Loucy (cell line): ENCODE measurements at regions not wholly inside any gene's neighbourhood (a gene's known extent, or its start where the extent isn't known, plus 50 kb on each side); places are given as distances from the start of the nearest gene placed in this dataset.

Experiments used
- H2AFZ ChIP-seq: fragments of 200-600 bp; sonication (generic); 2 replicates; pipeline ENCODE4 v1.6.0; 2016; ENCODE audit warnings: antibody characterized with exemption, mild to moderate bottlenecking, low read length, moderate library complexity
- H3F3A ChIP-seq: fragments of 200-600 bp; 2 replicates; pipeline ENCODE4 v1.6.0; 2016; ENCODE audit warnings: antibody characterized with exemption, low read depth, mild to moderate bottlenecking
- H3K27me3 ChIP-seq: fragments of 200-600 bp; sonication (generic); 2 replicates; pipeline ENCODE4 v1.6.1; 2014; ENCODE audit warnings: low read length, mild to moderate bottlenecking; ENCODE audit not compliant: insufficient read depth, poor library complexity, severe bottlenecking
- H3K36me3 ChIP-seq: fragments of 200-600 bp; sonication (generic); 2 replicates; pipeline ENCODE4 v1.6.1; 2016; ENCODE audit warnings: low read length; ENCODE audit not compliant: insufficient read depth
- H3K4me1 ChIP-seq: fragments of 200-600 bp; sonication (generic); 2 replicates; pipeline ENCODE4 v1.5.1; 2014; ENCODE audit warnings: low read length, mild to moderate bottlenecking; ENCODE audit not compliant: insufficient read depth, poor library complexity, severe bottlenecking
- H3K4me2 ChIP-seq: fragments of 200-600 bp; sonication (generic); 2 replicates; pipeline ENCODE4 v1.6.0; 2014; ENCODE audit warnings: antibody characterized with exemption, low read length, low read depth, mild to moderate bottlenecking; ENCODE audit not compliant: poor library complexity, severe bottlenecking
- H3K4me3 ChIP-seq: fragments of 200-600 bp; sonication (generic); 2 replicates; pipeline ENCODE4 v1.5.1; 2014; ENCODE audit warnings: low read length, mild to moderate bottlenecking, mixed read lengths; ENCODE audit not compliant: poor library complexity, severe bottlenecking
- H3K79me2 ChIP-seq: fragments of 200-600 bp; sonication (generic); 2 replicates; pipeline ENCODE4 v1.6.1; 2014; ENCODE audit warnings: low read length; ENCODE audit not compliant: insufficient read depth
- H3K9ac ChIP-seq: fragments of 200-600 bp; sonication (generic); 2 replicates; pipeline ENCODE4 v1.6.0; 2014; ENCODE audit warnings: mild to moderate bottlenecking, low read depth, low read length, moderate library complexity; ENCODE audit not compliant: poor library complexity, severe bottlenecking
- H3K9me2 ChIP-seq: fragments of 200-600 bp; sonication (generic); replicated peaks from 2 replicates; pipeline ENCODE4 v1.6.1; 2016; ENCODE audit warnings: low read depth, low read length, mixed read lengths
- H3K9me3 ChIP-seq: fragments of 200-600 bp; sonication (generic); 2 replicates; pipeline ENCODE4 v1.6.1; 2014; ENCODE audit warnings: mild to moderate bottlenecking, antibody characterized with exemption, low read length, low read depth; ENCODE audit not compliant: insufficient read depth
- H4K20me1 ChIP-seq: fragments of 200-600 bp; sonication (generic); 2 replicates; pipeline ENCODE4 v1.6.0; 2014; ENCODE audit warnings: antibody characterized with exemption, low read length, mild to moderate bottlenecking; ENCODE audit not compliant: insufficient read depth, poor library complexity, severe bottlenecking
- EZH2phosphoT487 ChIP-seq: fragments of 200-600 bp; IDR thresholded peaks from 2 replicates; pipeline ENCODE4 v1.6.1; 2018; ENCODE audit warnings: antibody characterized with exemption, mild to moderate bottlenecking, moderate library complexity, borderline replicate concordance
- TF ChIP-seq, protein P1 (sequence below): fragments of 200-600 bp; sonication (generic); conservative IDR thresholded peaks from 2 replicates; pipeline ENCODE4 v1.5.1; 2014; ENCODE audit warnings: mild to moderate bottlenecking, antibody characterized with exemption, low read length

DNA sequence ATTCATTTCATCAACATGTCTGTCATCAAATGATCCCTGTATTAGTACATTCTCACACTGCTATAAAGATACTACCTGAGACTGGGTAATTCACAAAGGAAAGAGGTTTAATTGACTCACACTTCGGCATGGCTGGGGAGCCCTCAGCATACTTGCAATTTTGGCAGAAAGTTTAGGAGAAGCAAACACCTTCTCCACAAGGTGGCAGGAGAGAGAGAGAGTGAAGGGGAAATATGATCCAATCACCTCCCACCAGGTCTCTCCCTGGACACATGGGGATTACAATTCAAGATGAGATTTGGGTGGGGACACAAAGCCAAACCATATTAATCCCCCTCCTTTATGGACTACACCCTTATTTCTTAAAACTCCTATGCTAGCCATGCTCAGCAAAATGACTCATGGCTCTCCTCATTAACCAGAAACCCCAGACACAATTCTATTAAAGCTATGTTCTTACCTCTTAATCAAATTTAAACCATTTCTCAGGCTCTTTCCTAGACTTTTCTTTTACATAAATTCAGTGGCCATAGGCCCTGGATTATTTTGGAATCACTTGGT, 932.3 kb downstream of the FLRT2 start:
- H3K27me3 ChIP-seq = no peaks in the 10 kb centered on the region
- no peaks in the 10 kb centered on the region for H3K79me2 ChIP-seq
- peaks cover 5% of the 10 kb centered on the region for H3K4me1 ChIP-seq
- no peak for TF ChIP-seq EZH2phosphoT487
- TF ChIP-seq, protein P1, sequence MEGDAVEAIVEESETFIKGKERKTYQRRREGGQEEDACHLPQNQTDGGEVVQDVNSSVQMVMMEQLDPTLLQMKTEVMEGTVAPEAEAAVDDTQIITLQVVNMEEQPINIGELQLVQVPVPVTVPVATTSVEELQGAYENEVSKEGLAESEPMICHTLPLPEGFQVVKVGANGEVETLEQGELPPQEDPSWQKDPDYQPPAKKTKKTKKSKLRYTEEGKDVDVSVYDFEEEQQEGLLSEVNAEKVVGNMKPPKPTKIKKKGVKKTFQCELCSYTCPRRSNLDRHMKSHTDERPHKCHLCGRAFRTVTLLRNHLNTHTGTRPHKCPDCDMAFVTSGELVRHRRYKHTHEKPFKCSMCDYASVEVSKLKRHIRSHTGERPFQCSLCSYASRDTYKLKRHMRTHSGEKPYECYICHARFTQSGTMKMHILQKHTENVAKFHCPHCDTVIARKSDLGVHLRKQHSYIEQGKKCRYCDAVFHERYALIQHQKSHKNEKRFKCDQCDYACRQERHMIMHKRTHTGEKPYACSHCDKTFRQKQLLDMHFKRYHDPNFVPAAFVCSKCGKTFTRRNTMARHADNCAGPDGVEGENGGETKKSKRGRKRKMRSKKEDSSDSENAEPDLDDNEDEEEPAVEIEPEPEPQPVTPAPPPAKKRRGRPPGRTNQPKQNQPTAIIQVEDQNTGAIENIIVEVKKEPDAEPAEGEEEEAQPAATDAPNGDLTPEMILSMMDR = peak; percentile 58
- no peaks in the 10 kb centered on the region for H3F3A ChIP-seq
- H4K20me1 ChIP-seq = no peaks in the 10 kb centered on the region
- H3K9me3 ChIP-seq = peaks cover 5% of the 10 kb centered on the region; the same call in 1 of the 2 replicates
- H3K4me2 ChIP-seq = no peak overlapping the region
- no peak overlapping the region for H2AFZ ChIP-seq
- H3K9ac ChIP-seq = no peak overlapping the region
- no peaks in the 10 kb centered on the region for H3K36me3 ChIP-seq
- no peaks in the 10 kb centered on the region for H3K9me2 ChIP-seq
- no peak overlapping the region for H3K4me3 ChIP-seq

DNA sequence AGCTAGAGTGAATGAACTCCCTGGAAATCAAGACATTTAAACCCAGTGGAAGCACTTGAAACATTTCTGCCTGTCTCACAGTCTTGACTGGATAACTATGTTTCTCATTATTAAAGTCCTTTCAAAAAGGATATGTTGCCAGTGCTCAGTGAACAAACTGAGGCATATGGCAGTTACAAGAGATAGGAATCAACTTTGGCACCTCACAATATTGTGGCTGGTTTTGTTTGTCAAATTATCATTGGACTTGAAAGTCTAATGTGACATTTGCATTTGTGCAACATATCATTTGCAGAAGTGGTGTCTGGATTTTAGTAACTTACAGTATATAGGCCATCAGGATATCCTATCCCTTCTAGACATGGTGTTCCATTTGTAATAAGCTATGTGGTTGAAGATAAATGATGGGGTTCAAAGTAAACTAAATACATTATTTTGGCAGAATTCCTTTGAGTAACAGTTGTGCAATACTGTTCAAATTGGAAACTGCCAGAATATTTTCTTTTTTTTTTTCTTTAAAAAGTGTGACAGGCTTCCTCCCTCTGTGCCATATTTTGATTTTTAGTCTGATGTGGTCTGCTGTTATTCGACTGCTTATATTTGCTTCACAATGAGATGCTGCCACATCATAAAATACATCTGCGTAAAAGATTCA, 927.7 kb downstream of the FLRT2 start:
- Histone ChIP-seq H3F3A (no peaks in the 10 kb centered on the region), H3K36me3 (no peaks in the 10 kb centered on the region), H3K79me2 (no peaks in the 10 kb centered on the region), H4K20me1 (no peaks in the 10 kb centered on the region), H3K4me2 (no peak overlapping the region), H3K4me1 (peaks cover 22% of the 10 kb centered on the region), H3K9ac (no peak overlapping the region), H3K27me3 (no peaks in the 10 kb centered on the region), H2AFZ (peak overlapping the region; percentile 50), H3K9me3 (peaks cover 5% of the 10 kb centered on the region; the same call in 1 of the 2 replicates), H3K9me2 (no peaks in the 10 kb centered on the region), H3K4me3 (no peak overlapping the region)
- TF ChIP-seq EZH2phosphoT487 = no peak
- TF ChIP-seq, protein P1 = no peak

DNA sequence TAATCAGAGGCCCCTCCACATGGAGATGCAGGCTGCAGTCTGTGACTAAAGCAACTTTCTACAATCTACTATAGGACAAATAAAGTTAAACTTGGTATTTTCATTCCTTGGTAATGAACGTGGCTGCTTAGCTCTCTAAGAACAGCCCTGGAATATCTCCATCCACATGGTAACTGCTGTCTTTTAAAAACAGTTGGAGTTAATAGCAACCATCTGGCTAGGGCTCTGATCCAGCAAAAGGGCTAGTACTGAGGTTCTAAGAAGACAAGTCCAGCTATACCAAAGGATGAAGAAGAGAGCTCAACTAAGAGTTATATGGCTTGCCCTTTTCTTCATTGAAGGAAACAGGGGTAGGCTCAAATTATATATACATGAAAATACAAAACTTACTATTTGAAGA, 920.1 kb downstream of the FLRT2 start:
- no peaks in the 10 kb centered on the region for H3K4me1 ChIP-seq

More for the DNA sequence above, 920.1 kb downstream of the FLRT2 start:
- H3K4me2 ChIP-seq = no peak overlapping the region
- H3K27me3 ChIP-seq = no peaks in the 10 kb centered on the region
- H3K36me3 ChIP-seq = no peaks in the 10 kb centered on the region
- H3K4me3 ChIP-seq = no peak overlapping the region
- H3F3A ChIP-seq = no peaks in the 10 kb centered on the region
- no peaks in the 10 kb centered on the region for H3K9me3 ChIP-seq
- H3K79me2 ChIP-seq = no peaks in the 10 kb centered on the region
- H3K9ac ChIP-seq = no peak overlapping the region
- no peaks in the 10 kb centered on the region for H4K20me1 ChIP-seq
- H3K9me2 ChIP-seq = no peaks in the 10 kb centered on the region
- H2AFZ ChIP-seq = no peak overlapping the region
- TF ChIP-seq EZH2phosphoT487 = no peak
- TF ChIP-seq, protein P1 = no peak
